Coronary artery (tissue), 2 donors: ENCODE measurements at regions not wholly inside any gene's neighbourhood (a gene's known extent, or its start where the extent isn't known, plus 50 kb on each side); places are given as distances from the start of the nearest gene placed in this dataset.

ENCODE experiments used
- DNase-seq: peaks from one replicate; pipeline ENCODE4 v3.0.0-alpha.2; 2017; ENCODE audit warnings: low spot score
- H3K27ac ChIP-seq, 2 donors: fragments of 200-600 bp; sonication (generic); one replicate each; pipeline ENCODE4 v1.5.1; 2016 to 2019
- H3K4me3 ChIP-seq: fragments of 200-600 bp; sonication (generic); 2 replicates; pipeline ENCODE4 v1.5.1; 2016; ENCODE audit warnings: mild to moderate bottlenecking, moderate library complexity
- CTCF ChIP-seq: fragments of 200-600 bp; sonication (generic); IDR thresholded peaks from one replicate; pipeline ENCODE4 v1.5.1; 2019; ENCODE audit warnings: antibody characterized with exemption

DNA sequence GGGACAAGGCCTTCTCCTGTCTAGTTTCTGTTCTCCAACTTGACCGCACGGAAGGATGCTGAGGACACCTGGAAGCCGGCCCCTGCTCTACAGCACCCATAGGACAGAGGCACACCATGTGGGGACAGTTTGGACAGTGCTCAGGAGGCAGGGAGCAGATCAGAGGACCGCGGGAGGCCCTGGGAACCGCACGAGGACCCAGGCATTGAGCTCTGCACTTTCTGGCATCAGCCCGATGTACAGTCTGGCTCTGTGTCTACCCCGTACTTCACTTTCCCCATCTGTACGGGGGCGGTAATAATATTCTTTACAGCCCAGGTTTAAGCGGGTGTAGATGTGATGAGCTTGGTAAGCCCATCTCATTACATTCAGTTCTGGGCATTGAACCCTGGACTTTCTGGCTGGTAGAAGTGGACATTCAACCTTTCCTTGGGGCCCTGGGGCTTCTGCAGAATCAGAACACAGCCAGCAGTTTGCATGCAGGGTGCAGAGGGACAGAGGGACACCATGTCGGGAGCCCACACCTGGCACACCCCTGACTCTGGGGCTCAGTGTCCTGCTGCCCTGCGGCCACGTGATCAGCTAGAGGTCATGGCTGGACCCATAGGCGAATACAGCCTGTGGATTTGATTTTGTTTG lies 258.7 kb downstream of the SEC14L1 start:
- peak overlapping the region in 1 of 2 donors; percentile 28 for H3K27ac ChIP-seq
- no peak overlapping the region for H3K4me3 ChIP-seq
- TF ChIP-seq CTCF = no peak
- DNase-seq = no peak

- TF ChIP-seq CTCF = no peak
- Histone ChIP-seq H3K4me3 (peak overlapping the region; percentile 2), H3K27ac (peak overlapping the region; percentile 28 to 56)
- no peak for DNase-seq
Observed at GRCh38 chr17:77400445-77400870, 259.7 kb downstream of the SEC14L1 start.

DNA sequence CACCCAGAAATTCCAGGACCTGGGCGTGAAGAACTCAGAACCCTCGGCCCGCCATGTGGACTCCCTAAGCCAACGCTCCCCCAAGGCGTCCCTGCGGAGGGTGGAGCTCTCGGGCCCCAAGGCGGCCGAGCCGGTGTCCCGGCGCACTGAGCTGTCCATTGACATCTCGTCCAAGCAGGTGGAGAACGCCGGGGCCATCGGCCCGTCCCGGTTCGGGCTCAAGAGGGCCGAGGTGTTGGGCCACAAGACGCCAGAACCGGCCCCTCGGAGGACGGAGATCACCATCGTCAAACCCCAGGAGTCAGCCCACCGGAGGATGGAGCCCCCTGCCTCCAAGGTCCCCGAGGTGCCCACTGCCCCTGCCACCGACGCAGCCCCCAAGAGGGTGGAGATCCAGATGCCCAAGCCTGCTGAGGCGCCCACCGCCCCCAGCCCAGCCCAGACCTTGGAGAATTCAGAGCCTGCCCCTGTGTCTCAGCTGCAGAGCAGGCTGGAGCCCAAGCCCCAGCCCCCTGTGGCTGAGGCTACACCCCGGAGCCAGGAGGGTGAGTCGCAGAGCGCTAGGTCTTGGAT lies 261.5 kb downstream of the SEC14L1 start:
- Histone ChIP-seq H3K27ac (no peak overlapping the region), H3K4me3 (no peak overlapping the region)
- DNase-seq = no peak
- TF ChIP-seq CTCF = no peak

DNA sequence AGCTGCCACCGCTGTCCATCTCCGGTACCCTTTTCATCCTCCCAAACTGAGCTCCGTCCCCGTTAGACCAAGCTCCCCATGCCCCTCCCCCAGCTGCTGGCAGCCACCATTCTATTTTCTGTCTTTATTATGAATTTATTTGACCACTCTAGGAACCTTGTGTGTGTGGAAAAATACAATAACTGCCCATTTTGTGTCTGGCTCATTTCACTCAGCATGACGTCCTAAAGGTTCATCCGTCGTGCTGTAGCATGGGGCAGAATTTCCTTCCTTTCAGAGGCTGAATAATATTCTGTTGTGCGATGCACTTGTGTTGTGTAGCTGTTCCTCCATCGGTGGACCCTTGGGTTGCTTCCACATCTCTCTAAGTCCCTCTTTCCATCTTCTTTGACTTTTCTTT lies 263.1 kb downstream of the SEC14L1 start:
- H3K27ac ChIP-seq = peak overlapping the region in 1 of 2 donors; percentile 49
- DNase-seq = no peak
- no peak for TF ChIP-seq CTCF

DNA sequence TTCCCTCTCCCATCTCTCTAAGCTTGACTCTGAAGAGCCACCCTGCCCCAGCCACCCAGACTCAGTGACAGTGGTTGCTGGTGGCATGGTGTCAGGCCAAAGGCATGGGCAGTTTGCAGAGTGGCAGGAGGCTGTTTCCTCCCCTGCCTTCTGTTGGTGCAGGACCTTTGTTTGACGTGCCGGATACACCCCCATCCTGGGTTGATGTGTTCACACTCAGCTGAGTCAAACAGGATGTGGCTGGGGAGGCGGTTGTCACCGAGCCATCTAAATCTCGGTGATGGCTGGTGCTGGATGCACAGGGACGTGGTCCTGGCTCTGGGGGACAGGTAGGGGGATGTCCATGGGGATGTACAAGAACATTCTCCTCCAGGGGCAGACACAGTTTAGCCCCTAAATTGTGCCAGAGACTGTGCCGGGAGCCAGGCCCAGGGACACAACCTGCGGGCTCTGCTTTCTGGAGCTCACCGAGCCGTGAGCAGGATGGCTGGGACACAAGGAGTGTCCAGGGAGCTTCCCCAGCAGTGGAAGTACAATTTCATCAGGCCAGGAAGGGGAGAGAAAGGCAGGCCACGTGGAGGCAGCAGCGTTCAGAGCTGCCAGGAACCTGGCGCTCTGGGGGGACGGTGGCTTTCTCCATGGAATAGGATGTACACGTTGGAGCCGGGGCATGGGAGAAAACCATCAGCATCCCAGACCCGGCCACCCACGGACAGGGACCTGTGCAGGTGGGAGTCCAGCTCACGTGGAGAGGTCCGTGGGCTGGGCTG lies 264.2 kb downstream of the SEC14L1 start:
- peak overlapping the region; percentile 74 to 92 for H3K27ac ChIP-seq
- DNase-seq = no peak
- H3K4me3 ChIP-seq = peak overlapping the region; percentile 14
- no peak for TF ChIP-seq CTCF

More for the DNA sequence above, 263.1 kb downstream of the SEC14L1 start:
- H3K4me3 ChIP-seq = no peak overlapping the region

- DNase-seq = no peak
- no peak for TF ChIP-seq CTCF
- Histone ChIP-seq H3K27ac (peak overlapping the region; percentile 74 to 92), H3K4me3 (peak overlapping the region; percentile 14)
Observed at GRCh38 chr17:77405867-77406732, 265.3 kb downstream of the SEC14L1 start.
